AG04449 (cell line): ENCODE measurements at regions not wholly inside any gene's neighbourhood (a gene's known extent, or its start where the extent isn't known, plus 50 kb on each side); places are given as distances from the start of the nearest gene placed in this dataset.
"Not testable (repeated sequence)": the region's sequence is repeated elsewhere in the genome, so short reads cannot be mapped to it uniquely, and the experiment has no call there.

ENCODE experiments used
- CTCF ChIA-PET: fragments of 350-600 bp; formaldehyde crosslinking; extraction: SDS; loops from one replicate; lab custom pipeline; 2021; ENCODE audit warnings: antibody characterized with exemption; lab: Yijun Ruan, JAX
- POLR2A ChIA-PET: fragments of 400-600, 350-600 bp; formaldehyde crosslinking; extraction: SDS; loops from one replicate; lab custom pipeline; 2020; ENCODE audit warnings: antibody characterized with exemption, inconsistent platforms; lab: Yijun Ruan, JAX
- DNase-seq: peaks from one replicate; pipeline ENCODE4 v3.0.0-alpha.2; 2010; ENCODE audit warnings: low read depth, low spot score
- H3K4me3 ChIP-seq: 2 replicates; pipeline ENCODE4 v1.5.1; 2011; ENCODE audit warnings: low read depth, mild to moderate bottlenecking, control low read depth, low read length
- CTCF ChIP-seq: IDR thresholded peaks from one replicate; pipeline ENCODE4 v1.5.1; 2011; ENCODE audit warnings: mild to moderate bottlenecking, moderate library complexity, low read length, control low read depth, inconsistent platforms; ENCODE audit not compliant: insufficient read depth; ENCODE audit errors: missing control alignments

GRCh38 chr21:15301736-15302135, 236.9 kb upstream of the NRIP1 start:
- no peak for DNase-seq
- H3K4me3 ChIP-seq: no peak overlapping the region
- ChIA-PET CTCF (no interaction called here), POLR2A (no interaction called here)
- TF ChIP-seq CTCF: no peak

GRCh38 chr21:15306271-15306670, 241.5 kb upstream of the NRIP1 start:
- no peak overlapping the region for H3K4me3 ChIP-seq
- DNase-seq: no peak
- POLR2A ChIA-PET: no interaction called here
- no peak for TF ChIP-seq CTCF
- CTCF ChIA-PET: no interaction called here

- ChIA-PET CTCF (no interaction called here), POLR2A (no interaction called here)
Observed at GRCh38 chr21:15308333-15308732, 243.5 kb upstream of the NRIP1 start.

GRCh38 chr21:15309022-15309590, 244.3 kb upstream of the NRIP1 start:
- DNase-seq: no peak

More at GRCh38 chr21:15308333-15308732, 243.5 kb upstream of the NRIP1 start:
- TF ChIP-seq CTCF: no peak
- DNase-seq: no peak
- H3K4me3 ChIP-seq: no peak overlapping the region

GRCh38 chr21:15309721-15310120, 244.9 kb upstream of the NRIP1 start:
- DNase-seq: no peak
- ChIA-PET CTCF (interaction anchor here (1.8 kb wide), 1 partner anchor 172 kb away, joined by 5 read pairs; no protein-coding TSS in a partner anchor), POLR2A (no interaction called here)
- no peak overlapping the region for H3K4me3 ChIP-seq
- no peak for TF ChIP-seq CTCF

More at GRCh38 chr21:15309022-15309590, 244.3 kb upstream of the NRIP1 start:
- CTCF ChIA-PET: no interaction called here
- TF ChIP-seq CTCF: no peak
- POLR2A ChIA-PET: no interaction called here
- H3K4me3 ChIP-seq: no peak overlapping the region

GRCh38 chr21:15311510-15311909, 246.7 kb upstream of the NRIP1 start:
- TF ChIP-seq CTCF: no peak
- ChIA-PET CTCF (interaction anchor here (1.8 kb wide), 1 partner anchor 171 kb away, joined by 5 read pairs; no protein-coding TSS in a partner anchor), POLR2A (no interaction called here)
- H3K4me3 ChIP-seq: no peak overlapping the region
- no peak for DNase-seq

GRCh38 chr21:15317034-15317433, 252.2 kb upstream of the NRIP1 start:
- CTCF ChIA-PET, POLR2A ChIA-PET, DNase-seq, H3K4me3 ChIP-seq: not testable (repeated sequence)
